ENCODE measurements at regions not wholly inside any gene's neighbourhood (a gene's known extent, or its start where the extent isn't known, plus 50 kb on each side); places are given as distances from the start of the nearest gene placed in this dataset.

DNA sequence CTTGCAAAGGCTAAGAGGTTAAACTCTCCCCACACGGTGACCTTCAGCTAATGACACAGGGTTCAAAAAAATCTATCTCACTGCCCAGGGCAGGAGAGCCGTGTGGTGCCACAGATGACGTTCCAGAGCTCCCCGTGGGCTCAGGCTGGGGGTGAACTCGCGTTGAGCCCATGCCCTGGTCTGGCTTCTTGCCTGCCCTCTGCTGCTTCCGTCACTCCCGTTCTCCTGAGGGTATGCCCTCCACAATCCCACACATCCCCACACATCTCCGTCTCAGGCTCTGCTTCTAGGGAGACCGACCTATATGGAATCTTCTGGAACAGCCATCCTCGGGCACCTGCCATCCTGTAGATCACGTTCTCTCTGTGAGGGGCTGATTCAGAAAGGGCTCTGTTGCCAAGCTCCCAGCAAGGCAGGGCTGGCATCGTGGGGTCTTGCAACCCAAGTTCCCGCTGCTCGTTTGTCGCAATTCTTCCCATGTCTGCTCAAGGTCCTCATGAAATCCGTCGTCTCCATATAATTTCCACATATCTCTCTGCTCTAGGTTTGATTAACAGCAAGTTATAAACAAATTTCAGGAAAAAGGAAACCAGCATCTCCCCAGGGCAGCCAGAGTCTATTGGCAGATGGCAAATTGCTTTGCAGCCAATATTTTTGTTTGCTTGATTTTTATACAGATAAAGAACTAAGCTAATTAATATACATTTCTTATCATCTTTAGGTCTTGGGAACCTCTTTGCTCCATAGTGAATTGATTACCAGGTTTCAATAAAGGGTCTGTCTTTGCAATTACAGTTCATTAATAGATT is 278.2 kb downstream of the PTPRU start:
- H3K9me3 ChIP-seq = no peaks in the 10 kb centered on the region
- no peaks in the 10 kb centered on the region for H3K27me3 ChIP-seq
- intact Hi-C loops (cut with DNase I) = no loop called here
- H3K4me3 ChIP-seq = no peak overlapping the region
- no peaks in the 10 kb centered on the region for H3K4me1 ChIP-seq
- H3K27ac ChIP-seq = no peak overlapping the region
- peak in 1 of 2 donors; percentile 24 for DNase-seq (ENCODE audit: low spot score in 2 of 2)
- no peaks in the 10 kb centered on the region for H3K36me3 ChIP-seq
- TF ChIP-seq, protein P1, sequence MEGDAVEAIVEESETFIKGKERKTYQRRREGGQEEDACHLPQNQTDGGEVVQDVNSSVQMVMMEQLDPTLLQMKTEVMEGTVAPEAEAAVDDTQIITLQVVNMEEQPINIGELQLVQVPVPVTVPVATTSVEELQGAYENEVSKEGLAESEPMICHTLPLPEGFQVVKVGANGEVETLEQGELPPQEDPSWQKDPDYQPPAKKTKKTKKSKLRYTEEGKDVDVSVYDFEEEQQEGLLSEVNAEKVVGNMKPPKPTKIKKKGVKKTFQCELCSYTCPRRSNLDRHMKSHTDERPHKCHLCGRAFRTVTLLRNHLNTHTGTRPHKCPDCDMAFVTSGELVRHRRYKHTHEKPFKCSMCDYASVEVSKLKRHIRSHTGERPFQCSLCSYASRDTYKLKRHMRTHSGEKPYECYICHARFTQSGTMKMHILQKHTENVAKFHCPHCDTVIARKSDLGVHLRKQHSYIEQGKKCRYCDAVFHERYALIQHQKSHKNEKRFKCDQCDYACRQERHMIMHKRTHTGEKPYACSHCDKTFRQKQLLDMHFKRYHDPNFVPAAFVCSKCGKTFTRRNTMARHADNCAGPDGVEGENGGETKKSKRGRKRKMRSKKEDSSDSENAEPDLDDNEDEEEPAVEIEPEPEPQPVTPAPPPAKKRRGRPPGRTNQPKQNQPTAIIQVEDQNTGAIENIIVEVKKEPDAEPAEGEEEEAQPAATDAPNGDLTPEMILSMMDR (IDR thresholded peaks at IDR 0.05) = no peak

DNA sequence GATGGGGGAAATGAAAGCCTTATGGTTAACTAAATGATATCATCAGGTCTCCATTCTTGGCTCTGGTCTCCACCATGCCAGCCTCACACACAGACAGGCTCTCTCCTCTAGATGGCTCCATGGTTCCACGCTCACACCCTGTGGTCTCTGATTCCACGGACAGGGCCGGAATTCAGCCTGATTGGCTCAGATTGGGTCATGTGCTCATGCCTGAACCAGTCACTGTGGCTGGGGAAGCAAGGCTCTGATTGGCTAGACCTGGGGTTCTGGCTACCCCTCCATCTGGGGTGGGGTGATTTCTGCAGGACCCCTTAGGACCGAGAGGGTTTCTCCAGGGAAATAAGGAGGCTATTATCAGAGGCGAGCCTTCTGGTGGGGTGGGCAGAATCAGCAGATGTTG is 277.0 kb downstream of the PTPRU start:
- Histone ChIP-seq H3K4me1 (no peaks in the 10 kb centered on the region), H3K9me3 (no peaks in the 10 kb centered on the region), H3K27me3 (no peaks in the 10 kb centered on the region), H3K36me3 (no peaks in the 10 kb centered on the region), H3K4me3 (no peak overlapping the region), H3K27ac (no peak overlapping the region)
- intact Hi-C loops (cut with DNase I) = no loop called here
- DNase-seq (ENCODE audit: low spot score in 2 of 2) = peak in 1 of 2 donors; percentile 42
- TF ChIP-seq, protein P1 (IDR thresholded peaks at IDR 0.05) = peak in 1 of 3 experiments; percentile 13

DNA sequence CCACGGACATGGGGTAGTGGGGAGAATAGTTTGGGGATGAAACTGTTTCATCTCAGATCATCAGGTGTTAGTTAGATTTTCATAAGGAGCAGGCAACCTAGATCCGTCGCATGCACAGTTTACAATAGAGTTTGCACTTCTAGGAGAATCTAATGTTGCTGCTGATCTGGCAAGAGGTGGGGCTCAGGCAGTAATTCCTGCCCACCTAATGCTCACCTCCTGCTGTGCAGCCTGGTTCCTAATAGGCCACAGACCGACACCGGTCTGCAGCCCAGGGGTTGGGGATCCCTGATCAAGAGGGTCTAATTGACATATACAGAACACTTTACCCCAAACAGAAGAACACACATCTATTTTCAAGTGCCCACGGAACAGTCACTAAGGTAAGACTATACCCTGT is 275.1 kb downstream of the PTPRU start:
- Histone ChIP-seq H3K27ac (no peak overlapping the region), H3K9me3 (no peaks in the 10 kb centered on the region), H3K27me3 (no peaks in the 10 kb centered on the region), H3K4me3 (no peak overlapping the region), H3K4me1 (no peaks in the 10 kb centered on the region), H3K36me3 (no peaks in the 10 kb centered on the region)
- TF ChIP-seq, protein P1 (IDR thresholded peaks at IDR 0.05) = no peak
- intact Hi-C loops (cut with DNase I) = no loop called here
- DNase-seq (ENCODE audit: low spot score in 2 of 2) = no peak

DNA sequence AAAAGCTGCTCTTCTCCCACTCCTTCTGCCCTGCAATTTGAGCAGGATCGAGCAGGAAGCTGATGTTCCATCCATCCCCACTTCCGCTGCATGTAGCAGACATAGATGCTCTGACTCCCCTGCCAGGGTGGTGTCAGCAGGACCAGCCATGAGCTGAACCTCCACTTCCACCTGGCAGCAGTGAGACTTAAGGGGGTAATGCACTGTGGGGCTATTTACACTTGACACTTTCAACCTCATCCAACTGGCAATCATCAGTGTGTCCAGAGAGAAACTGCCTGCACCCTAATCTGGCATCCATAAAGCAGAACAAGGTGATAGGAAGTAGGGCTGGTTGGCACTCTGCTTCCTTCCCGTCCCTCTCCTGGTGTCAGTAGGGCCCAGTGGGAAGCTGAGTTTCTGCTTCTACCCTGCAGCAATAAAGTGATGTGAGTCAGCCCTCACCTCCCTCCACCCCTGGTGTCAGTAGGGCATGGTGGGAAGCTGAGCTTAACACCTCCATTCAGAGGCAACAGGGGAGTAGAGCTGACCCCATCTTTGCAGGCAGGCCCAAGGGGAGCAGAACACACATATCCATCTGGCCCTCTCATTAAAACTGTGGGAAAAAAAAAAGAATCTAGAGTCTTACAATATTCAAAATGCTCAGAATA is 272.3 kb downstream of the PTPRU start:
- Histone ChIP-seq H3K4me3 (no peak overlapping the region), H3K27me3 (no peaks in the 10 kb centered on the region), H3K9me3 (no peaks in the 10 kb centered on the region), H3K4me1 (no peaks in the 10 kb centered on the region), H3K27ac (no peak overlapping the region), H3K36me3 (no peaks in the 10 kb centered on the region)
- TF ChIP-seq, protein P1 (IDR thresholded peaks at IDR 0.05) = no peak
- intact Hi-C loops (cut with DNase I) = no loop called here
- peak in 1 of 2 donors; percentile 19 for DNase-seq (ENCODE audit: low spot score in 2 of 2)

DNA sequence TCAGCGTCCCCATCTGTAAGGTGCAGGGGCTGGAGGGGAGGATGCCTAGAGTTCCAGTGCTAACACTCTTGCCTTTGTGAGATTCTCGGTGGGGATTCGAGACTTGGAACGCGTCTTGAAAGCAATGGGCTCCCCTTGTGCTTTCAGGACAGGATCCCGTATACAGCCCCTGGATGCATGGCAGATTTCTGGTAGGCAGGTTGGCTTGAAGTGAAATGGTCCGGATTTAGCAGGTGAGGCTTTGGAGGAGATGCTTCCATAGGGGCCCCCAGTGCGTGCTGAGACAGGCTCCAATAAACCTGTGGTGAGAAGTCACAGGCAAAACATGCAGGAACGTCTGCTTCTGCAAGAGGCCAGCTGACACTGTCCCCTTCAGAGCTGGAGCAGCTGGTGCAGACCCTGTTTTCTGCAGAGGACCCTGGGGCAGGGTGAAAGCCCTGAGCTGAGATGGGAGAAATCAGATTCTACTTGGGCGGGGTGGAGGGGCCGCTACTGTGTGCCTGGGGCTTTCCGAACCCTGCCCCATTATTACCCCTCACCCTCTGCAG is 270.4 kb downstream of the PTPRU start:
- Histone ChIP-seq H3K4me3 (no peak overlapping the region), H3K4me1 (no peaks in the 10 kb centered on the region), H3K36me3 (no peaks in the 10 kb centered on the region), H3K9me3 (no peaks in the 10 kb centered on the region), H3K27ac (no peak overlapping the region), H3K27me3 (no peaks in the 10 kb centered on the region)
- intact Hi-C loops (cut with DNase I) = no loop called here
- TF ChIP-seq, protein P1 (IDR thresholded peaks at IDR 0.05) = no peak
- peak in 1 of 2 donors; percentile 34 for DNase-seq (ENCODE audit: low spot score in 2 of 2)
